ENCODE measurements at regions not wholly inside any gene's neighbourhood (a gene's known extent, or its start where the extent isn't known, plus 50 kb on each side); places are given as distances from the start of the nearest gene placed in this dataset.

DNA sequence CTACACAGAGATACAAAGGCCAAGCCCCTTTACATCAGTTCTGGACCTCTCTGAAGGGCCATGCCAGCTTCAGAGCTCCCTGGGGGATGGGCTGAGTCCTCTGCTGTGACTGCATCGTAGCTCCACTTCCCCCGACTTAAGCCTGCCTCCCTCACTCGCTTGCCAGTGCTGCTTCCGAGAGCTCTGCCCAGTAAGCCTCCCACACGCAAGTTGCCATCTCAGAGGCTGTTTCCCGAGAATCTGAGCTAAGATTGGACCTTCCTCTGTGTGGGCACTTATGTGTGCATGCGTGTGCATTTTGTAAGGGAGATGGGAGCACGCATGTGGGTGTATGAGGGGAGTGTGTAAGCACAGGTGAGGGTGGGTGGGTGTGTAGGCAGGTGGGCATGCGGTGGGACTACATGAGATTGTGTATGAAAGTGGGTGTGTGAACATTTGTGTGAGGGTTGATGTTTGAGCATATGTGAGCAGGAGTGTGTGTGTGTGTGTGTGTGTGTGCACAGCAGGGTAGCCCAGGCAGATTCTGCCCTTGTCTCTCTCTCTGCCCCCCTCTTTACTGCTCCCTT lies 163.0 kb upstream of the SYT13 start:
- TF ChIP-seq CTCF (IDR thresholded peaks at IDR 0.05; ENCODE audit: low read depth, low read length) (no peak), POLR2A (IDR thresholded peaks at IDR 0.05; ENCODE audit: extremely low read depth, insufficient read length) (no peak)
- TF ChIP-seq, protein P1, sequence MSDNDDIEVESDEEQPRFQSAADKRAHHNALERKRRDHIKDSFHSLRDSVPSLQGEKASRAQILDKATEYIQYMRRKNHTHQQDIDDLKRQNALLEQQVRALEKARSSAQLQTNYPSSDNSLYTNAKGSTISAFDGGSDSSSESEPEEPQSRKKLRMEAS (IDR thresholded peaks at IDR 0.05; ENCODE audit: low read depth, low read length), result no peak
